Activated T-helper 9 cell treated with anti-CD3 and anti-CD28 coated beads, Interleukin-2, amount 50 U/mL, for 16 hours (primary cell): ENCODE measurements at regions not wholly inside any gene's neighbourhood (a gene's known extent, or its start where the extent isn't known, plus 50 kb on each side); places are given as distances from the start of the nearest gene placed in this dataset.

Experiments used
- DNase-seq: peaks from one replicate; pipeline ENCODE4 v3.0.0-alpha.2; 2020; ENCODE audit warnings: low read depth

DNA sequence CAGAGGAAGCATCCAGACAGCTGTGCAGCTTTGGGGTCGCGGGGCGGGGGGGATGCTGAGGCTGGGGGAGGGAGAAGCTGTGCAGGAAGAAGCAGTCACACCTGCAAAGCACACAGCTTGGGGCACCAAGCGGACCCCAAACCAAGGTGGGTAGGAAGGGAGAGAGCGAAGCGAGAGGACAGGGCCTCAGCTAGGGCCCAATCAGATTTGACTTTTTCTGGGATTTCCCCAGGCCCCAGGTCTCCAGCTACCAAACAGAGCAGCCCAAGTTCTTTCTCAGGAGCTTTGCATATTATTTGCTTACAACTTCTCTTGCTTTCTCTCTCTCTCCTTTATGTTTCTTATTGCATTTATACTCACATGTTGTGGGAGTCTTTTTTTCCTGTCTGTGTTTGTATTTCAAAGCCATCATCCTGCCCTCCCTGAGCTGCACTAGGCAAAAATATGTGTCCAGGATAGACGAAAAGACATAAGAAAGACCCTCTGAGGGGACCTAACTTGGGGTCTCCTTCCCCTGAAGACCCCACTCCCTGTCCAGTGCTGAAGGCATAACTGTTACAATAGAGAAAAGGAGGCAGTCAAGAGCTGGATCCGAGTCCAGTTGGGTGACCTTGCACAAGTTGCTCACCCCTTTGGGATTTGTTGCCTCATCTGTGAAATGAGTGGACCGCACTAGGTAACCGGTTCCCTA lies 50.6 kb upstream of the SMNDC1 start:
- DNase-seq, result no peak

DNA sequence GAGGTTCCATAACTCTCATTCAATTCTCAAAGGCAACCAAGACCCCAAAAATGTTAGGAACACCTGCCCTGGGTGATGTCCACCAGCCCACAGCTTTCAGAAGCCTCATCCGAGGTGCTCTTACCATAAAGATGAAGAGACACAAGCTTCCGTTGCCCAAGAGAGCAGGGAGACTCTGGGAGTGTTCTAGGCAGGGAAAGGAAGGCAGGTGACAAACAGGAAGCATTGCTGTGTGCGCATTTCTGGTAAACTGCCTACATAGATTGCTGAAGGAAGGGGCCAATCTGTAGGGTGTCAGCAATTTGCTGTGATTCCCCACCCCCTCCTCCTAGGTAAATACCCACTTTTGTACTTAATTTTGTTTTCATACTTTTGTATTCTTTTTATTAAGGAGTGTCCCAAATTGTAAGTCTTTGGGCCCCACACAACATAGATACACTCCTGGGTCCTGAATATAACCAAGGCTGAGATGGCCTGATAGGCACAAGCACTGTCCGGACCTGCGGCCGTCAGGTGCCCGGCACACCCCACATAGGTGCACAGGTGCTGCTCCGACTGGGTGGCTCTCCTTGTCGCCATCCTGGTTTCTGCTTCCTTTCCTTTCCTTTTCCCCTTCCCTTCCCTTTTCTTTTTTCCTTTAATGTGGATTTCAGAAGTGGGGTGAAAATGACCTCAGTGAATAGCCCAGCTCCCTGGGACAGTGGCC lies 51.4 kb upstream of the SMNDC1 start:
- DNase-seq, result no peak

- DNase-seq, result peak; percentile 67
Measured at GRCh38 chr10:110356628-110357245, 52.0 kb upstream of the SMNDC1 start.

GRCh38 chr10:110357252-110357780 lies 52.6 kb upstream of the SMNDC1 start:
- DNase-seq, result peak; percentile 71

- no peak for DNase-seq
Measured at GRCh38 chr10:110357871-110358270, 53.2 kb upstream of the SMNDC1 start.

- DNase-seq, result no peak
Measured at GRCh38 chr10:110358278-110358677, 53.6 kb upstream of the SMNDC1 start.

DNA sequence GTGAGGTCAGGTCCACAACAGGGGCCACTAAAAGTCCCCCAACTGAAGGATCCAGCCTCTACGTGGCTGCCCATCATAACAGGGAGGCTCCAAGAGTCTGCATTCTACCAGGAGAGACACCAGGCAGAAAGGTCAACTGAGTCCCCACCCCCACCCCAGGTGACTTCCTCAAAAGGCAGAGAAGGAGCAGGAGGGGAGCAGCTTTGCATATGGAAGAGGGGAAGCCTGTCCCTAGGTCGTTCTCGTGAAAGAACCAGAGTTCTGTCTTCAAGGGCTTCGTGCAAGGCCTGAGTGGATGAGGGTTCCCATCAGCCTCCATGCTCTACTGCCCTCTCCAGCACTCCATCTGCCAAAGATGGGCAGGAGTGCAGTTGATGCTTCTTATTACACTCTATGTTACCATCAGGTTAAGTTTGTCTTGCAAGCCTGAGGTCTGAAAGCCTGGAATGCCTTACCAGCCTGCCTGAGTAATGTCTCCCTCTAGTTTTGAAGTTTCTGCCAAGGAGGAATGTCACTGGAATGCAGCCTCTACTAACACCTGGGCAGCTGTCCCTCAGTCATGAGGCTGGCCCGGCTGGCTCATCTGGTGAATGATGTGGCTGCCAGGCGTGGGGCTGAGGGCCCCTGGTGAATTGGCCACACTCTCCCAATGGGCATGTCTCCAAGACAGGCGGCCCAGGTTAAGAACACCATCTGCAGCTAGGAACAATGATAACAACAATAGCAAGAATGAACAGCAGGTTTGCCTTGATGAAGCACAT lies 54.3 kb upstream of the SMNDC1 start:
- DNase-seq, result no peak

GRCh38 chr10:110360857-110361474 lies 56.2 kb upstream of the SMNDC1 start:
- no peak for DNase-seq

GRCh38 chr10:110361800-110362456 lies 57.2 kb upstream of the SMNDC1 start:
- DNase-seq, result no peak

DNA sequence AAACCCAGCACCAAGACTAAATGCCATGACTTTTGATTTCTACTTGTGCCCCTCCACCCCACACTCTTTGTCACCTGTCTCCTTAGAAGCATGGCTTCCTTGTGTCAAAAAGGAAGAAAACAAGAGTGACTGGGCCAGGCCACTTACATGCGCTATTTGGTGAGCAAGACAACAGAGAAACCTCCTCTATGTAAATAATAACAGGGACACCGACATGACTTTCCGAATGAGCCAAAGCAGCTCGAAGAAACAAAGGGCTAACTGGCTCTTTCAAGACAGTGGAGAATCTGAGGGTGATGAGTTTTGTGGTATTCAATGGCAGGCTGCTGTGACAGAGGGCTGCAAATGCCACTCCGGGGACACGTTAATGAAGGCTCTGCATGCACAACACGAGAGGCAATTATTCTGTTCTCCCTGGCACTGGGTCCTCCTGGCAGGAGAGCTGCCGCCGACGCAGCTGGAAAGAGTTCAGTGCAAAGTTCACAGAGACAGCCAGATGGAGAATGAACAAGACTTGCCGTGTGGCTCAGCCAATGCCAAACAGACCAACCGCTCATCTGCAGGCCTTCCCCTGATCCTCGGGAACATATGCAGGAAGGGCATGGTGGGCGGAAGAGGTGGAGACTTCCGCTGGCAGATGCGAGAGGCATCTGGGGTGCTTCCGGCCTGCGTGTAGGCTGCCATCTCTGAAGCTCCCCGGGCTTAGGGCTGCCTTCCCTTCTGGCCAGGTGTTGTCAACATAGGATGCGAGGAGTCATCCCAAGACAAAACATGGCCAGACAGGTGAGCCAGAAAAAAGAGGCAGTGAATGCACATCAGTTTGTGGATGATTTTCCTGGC lies 59.1 kb upstream of the SMNDC1 start:
- no peak for DNase-seq

GRCh38 chr10:110364531-110364937 lies 59.8 kb upstream of the SMNDC1 start:
- DNase-seq, result no peak

DNA sequence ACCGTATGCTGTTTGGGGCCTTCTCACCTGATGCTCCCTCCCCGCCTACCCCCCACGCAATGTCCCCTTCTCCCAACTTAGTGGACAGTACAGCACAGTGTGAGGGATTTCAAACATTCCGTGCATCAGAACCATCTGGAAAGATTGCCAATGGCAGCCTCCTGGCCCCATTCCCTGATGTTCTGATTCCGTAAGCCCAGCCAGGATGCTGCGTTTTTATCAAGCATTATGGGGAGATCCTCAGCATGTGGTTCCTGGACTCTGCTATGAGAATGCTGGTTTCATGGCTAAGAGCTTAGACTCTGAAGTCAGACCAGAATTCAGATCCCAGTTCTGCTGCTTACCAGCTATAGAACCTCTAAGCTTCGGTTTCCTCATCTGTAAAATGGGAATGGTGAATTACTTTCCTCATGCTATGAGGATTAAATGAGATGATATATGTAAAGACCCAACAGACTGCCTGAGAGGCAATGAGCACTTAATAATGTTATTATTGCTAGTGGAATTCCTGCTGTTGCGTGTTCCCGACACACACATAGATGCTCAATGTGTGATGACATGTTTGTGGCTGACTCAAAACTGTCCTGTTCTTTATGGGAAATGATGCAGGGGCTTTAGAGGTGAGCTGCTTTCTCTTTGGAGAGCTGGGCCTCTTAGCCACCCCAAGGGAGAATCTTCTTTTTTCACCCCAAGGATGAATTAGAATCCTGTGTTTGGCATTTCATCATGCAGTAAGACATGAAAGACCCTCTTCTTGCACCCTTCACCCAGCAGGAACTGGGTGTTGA lies 60.8 kb upstream of the SMNDC1 start:
- DNase-seq, result no peak

GRCh38 chr10:110366635-110367034 lies 61.9 kb upstream of the SMNDC1 start:
- DNase-seq, result no peak

GRCh38 chr10:110368002-110368401 lies 63.3 kb upstream of the SMNDC1 start:
- DNase-seq, result no peak

DNA sequence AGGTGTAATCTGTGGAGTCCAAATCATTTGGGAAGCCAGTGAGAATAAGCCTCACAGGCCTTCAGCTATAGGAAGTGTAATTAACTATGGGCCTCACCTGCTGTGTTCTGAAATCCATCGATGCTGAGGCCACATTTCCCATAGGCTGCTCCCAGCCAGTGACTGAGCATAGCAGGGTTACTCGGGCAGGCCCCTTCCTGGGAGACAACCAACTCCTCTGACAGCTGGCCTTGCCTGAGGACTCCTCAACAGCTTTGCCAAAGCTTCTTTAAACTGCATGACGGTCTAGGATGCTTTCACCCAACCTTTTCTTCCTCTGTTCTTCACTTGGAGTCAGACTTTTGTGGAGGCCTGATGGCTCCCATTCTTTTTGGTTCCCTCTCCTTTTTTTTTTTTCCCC lies 63.8 kb upstream of the SMNDC1 start:
- DNase-seq, result no peak

GRCh38 chr10:110370006-110370405 lies 65.3 kb upstream of the SMNDC1 start:
- DNase-seq, result no peak

DNA sequence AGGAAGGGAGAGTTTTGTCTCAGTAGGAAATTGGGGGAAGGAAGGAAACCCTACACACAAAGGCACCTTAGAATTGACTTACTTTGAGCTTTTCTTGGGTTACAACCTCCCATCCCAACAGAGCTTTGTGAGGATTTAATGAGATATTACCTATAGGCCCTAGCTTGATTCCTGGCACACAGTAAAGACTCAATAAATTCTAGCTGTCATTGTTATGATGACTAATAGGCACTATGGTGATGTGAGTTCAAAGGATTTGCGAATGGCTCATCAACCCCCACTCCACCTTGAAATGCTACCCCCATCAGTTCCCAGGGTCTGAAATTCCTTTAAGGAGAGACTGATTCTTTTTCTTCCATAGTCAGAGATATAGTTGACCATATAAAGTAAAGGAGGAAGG lies 67.9 kb upstream of the SMNDC1 start:
- no peak for DNase-seq

DNA sequence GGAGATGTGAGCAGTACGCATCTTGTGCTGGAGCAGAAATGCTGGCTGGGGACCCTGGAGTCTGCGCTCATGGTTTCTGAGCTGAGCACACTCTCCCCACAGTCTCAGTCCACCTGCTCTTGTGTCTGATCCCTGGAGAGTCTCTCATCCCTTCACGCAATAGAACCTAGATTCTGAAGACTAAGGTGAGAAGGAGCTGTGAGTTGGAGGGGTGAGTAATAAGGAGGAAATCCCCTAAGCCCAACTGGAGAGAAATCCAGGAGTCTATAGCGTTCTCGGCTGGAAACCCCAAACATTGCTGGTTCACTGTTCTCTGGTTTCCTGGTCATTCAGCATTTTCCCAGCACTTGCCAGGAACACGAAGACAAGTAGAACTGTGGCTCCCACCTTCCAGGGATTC lies 68.3 kb upstream of the SMNDC1 start:
- DNase-seq, result no peak

DNA sequence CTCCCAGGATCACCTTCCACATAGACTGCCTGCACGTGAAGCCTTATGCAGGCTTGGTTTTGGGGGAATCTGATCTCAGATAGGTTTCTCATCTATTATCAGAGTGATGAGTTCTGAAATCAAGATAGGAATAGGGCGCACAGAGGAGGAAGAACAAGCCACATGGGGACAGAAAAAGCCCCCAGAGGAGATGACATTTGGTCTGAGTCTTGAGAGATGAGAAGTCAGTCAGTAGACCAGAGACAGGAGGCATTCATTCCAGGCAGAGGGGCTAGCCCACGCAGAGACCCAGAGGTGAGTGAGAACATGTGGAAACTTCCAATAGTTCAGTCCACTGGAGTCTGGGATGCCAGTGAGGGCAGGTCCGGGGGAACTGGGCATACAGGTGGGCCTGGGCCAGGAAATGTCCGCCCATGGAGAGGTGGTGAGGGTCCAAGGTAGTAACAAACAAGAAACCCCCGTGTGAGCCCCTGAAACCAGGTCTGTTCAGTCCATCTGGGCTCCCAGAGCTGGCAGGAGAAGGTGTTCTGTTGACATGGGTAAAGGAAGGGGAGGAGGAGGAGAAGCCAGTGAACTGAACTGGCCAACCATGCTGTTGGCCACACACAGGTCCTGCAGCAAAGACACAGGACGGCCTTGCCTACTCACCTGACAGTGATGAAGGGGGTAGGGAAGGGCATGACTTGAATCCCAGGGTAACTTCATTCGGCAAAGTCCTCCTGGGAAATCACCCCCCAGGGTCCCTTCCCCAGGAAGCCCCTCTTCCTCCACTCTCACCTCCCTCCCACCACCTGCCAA lies 69.3 kb upstream of the SMNDC1 start:
- no peak for DNase-seq
